ENCODE measurements at regions not wholly inside any gene's neighbourhood (a gene's known extent, or its start where the extent isn't known, plus 50 kb on each side); places are given as distances from the start of the nearest gene placed in this dataset.

DNA sequence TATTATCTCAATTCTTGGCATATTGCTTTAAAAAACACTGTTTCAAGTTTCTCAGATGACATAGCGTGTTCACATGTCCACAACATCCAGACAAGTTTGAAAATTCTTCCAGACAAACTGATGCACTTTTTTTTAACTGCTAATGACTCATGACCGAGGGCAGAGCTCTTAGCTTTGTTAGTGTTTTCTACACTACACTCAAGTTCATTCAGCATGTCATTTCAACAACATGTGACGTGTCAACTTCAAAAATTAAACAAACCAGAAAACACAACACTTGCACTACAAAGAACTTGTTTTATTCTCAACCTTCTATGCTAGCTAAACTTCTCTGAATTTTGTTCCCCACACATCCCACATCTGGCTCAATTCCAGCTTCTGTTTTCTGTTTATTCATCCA, 1186.3 kb upstream of the FLRT2 start:
- no peak for DNase-seq
- H3K36me3 ChIP-seq = no peaks in the 10 kb centered on the region
- TF ChIP-seq CTCF (IDR thresholded peaks at IDR 0.05) = no peak
- no peak overlapping the region for H3K27ac ChIP-seq
- no peaks in the 10 kb centered on the region for H3K4me1 ChIP-seq
- H3K27me3 ChIP-seq (ENCODE audit: low read depth) = no peaks in the 10 kb centered on the region
- H3K4me3 ChIP-seq = no peak overlapping the region
- no peaks in the 10 kb centered on the region for H3K9me3 ChIP-seq
- ATAC-seq = no peak
- intact Hi-C loops (cut with DNase I) = no loop called here

GRCh38 chr14:84351646-84352045, 1178.3 kb upstream of the FLRT2 start:
- H3K9me3 ChIP-seq = peaks cover 5% of the 10 kb centered on the region
- no peaks in the 10 kb centered on the region for H3K36me3 ChIP-seq
- H3K27ac ChIP-seq = no peak overlapping the region
- ATAC-seq (no peak), DNase-seq (no peak)
- H3K27me3 ChIP-seq (ENCODE audit: low read depth) = no peaks in the 10 kb centered on the region
- intact Hi-C loops (cut with DNase I) = no loop called here
- TF ChIP-seq CTCF (IDR thresholded peaks at IDR 0.05) = no peak
- H3K4me3 ChIP-seq = no peak overlapping the region
- H3K4me1 ChIP-seq = no peaks in the 10 kb centered on the region

DNA sequence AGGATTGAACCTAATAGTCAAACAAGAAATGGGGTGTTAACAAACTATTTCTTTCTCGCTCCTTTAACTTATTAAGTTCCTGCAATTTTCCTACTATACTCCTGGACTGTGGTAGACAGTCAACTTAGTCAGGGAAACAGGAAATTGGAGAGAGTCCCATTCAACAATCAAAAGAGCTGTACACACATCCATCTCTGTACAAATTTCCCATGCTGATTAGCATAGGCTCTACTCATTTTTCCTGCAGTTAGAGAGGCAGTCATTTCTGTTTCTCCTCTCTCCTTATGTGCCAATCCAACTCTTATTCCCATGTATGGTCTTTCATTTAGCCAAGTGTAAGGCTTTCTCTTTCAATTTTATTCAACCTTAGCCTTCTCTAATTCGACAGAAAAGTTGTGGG, 1168.5 kb upstream of the FLRT2 start:
- Histone ChIP-seq H3K4me1 (no peaks in the 10 kb centered on the region), H3K9me3 (peaks cover 5% of the 10 kb centered on the region), H3K27ac (no peak overlapping the region), H3K4me3 (no peak overlapping the region), H3K36me3 (no peaks in the 10 kb centered on the region), H3K27me3 (ENCODE audit: low read depth) (no peaks in the 10 kb centered on the region)
- TF ChIP-seq CTCF (IDR thresholded peaks at IDR 0.05) = no peak
- intact Hi-C loops (cut with DNase I) = no loop called here
- no peak for ATAC-seq
- DNase-seq = no peak

- no peak overlapping the region for H3K27ac ChIP-seq
- intact Hi-C loops (cut with DNase I) = no loop called here
- no peaks in the 10 kb centered on the region for H3K4me1 ChIP-seq
- no peaks in the 10 kb centered on the region for H3K9me3 ChIP-seq
- H3K36me3 ChIP-seq = no peaks in the 10 kb centered on the region
- TF ChIP-seq CTCF (IDR thresholded peaks at IDR 0.05) = no peak
- H3K27me3 ChIP-seq (ENCODE audit: low read depth) = no peaks in the 10 kb centered on the region
- no peak overlapping the region for H3K4me3 ChIP-seq
- ATAC-seq (no peak), DNase-seq (no peak)
Measured at GRCh38 chr14:84375235-84375634, 1154.7 kb upstream of the FLRT2 start.

- H3K27me3 ChIP-seq (ENCODE audit: low read depth) = no peaks in the 10 kb centered on the region
- no peaks in the 10 kb centered on the region for H3K36me3 ChIP-seq
- no peak overlapping the region for H3K27ac ChIP-seq
- no peaks in the 10 kb centered on the region for H3K9me3 ChIP-seq
- intact Hi-C loops (cut with DNase I) = no loop called here
- no peak for DNase-seq
- TF ChIP-seq CTCF (IDR thresholded peaks at IDR 0.05) = no peak
- no peaks in the 10 kb centered on the region for H3K4me1 ChIP-seq
- no peak overlapping the region for H3K4me3 ChIP-seq
- ATAC-seq = no peak
Measured at GRCh38 chr14:84390010-84390409, 1139.9 kb upstream of the FLRT2 start.

DNA sequence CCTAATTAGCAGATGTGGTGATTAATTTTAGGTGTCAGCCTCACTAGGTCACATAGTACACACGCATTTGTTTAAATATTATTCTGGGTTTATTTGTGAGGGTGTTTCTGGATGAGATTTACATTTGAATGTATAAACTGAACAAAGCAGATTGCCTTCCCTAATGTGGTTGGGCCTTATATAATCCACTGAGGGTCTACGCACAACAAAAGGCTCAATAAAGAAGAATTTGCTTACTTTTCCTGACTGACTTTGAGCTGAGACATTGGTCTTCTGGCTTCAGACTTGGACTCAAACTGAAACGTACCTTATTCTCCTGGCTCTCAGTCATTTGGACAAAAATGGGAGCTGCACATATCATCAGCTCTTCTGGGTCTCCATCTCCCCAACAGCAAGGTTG, 1132.3 kb upstream of the FLRT2 start:
- Histone ChIP-seq H3K4me1 (no peaks in the 10 kb centered on the region), H3K27ac (no peak overlapping the region), H3K36me3 (no peaks in the 10 kb centered on the region), H3K27me3 (ENCODE audit: low read depth) (no peaks in the 10 kb centered on the region), H3K9me3 (no peaks in the 10 kb centered on the region), H3K4me3 (no peak overlapping the region)
- no peak for TF ChIP-seq CTCF (IDR thresholded peaks at IDR 0.05)
- no peak for ATAC-seq
- intact Hi-C loops (cut with DNase I) = no loop called here
- DNase-seq = no peak
